ENCODE measurements at regions not wholly inside any gene's neighbourhood (a gene's known extent, or its start where the extent isn't known, plus 50 kb on each side); places are given as distances from the start of the nearest gene placed in this dataset.

GRCh38 chr12:115770643-115771042, 506.9 kb downstream of the MED13L start:
- Histone ChIP-seq H3K27me3 (no peaks in the 10 kb centered on the region), H3K4me1 (peaks cover 0 to 10% (median 2%) of the 10 kb centered on the region in 4 donors), H3K36me3 (no peaks in the 10 kb centered on the region), H3K4me3 (no peak overlapping the region), H3K9me3 (no peaks in the 10 kb centered on the region), H3K27ac (no peak overlapping the region)
- no peak for DNase-seq
- TF ChIP-seq, protein P1, sequence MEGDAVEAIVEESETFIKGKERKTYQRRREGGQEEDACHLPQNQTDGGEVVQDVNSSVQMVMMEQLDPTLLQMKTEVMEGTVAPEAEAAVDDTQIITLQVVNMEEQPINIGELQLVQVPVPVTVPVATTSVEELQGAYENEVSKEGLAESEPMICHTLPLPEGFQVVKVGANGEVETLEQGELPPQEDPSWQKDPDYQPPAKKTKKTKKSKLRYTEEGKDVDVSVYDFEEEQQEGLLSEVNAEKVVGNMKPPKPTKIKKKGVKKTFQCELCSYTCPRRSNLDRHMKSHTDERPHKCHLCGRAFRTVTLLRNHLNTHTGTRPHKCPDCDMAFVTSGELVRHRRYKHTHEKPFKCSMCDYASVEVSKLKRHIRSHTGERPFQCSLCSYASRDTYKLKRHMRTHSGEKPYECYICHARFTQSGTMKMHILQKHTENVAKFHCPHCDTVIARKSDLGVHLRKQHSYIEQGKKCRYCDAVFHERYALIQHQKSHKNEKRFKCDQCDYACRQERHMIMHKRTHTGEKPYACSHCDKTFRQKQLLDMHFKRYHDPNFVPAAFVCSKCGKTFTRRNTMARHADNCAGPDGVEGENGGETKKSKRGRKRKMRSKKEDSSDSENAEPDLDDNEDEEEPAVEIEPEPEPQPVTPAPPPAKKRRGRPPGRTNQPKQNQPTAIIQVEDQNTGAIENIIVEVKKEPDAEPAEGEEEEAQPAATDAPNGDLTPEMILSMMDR (IDR thresholded peaks at IDR 0.05) = no peak
- no peak for TF ChIP-seq POLR2A (IDR thresholded peaks at IDR 0.05)

GRCh38 chr12:115767916-115768315, 509.6 kb downstream of the MED13L start:
- Histone ChIP-seq H3K9me3 (no peaks in the 10 kb centered on the region), H3K4me1 (peaks cover 0 to under 1% (median 0%) of the 10 kb centered on the region in 4 donors), H3K27me3 (no peaks in the 10 kb centered on the region), H3K27ac (no peak overlapping the region), H3K36me3 (no peaks in the 10 kb centered on the region), H3K4me3 (no peak overlapping the region)
- no peak for DNase-seq
- TF ChIP-seq, protein P1 (IDR thresholded peaks at IDR 0.05) = no peak
- no peak for TF ChIP-seq POLR2A (IDR thresholded peaks at IDR 0.05)

DNA sequence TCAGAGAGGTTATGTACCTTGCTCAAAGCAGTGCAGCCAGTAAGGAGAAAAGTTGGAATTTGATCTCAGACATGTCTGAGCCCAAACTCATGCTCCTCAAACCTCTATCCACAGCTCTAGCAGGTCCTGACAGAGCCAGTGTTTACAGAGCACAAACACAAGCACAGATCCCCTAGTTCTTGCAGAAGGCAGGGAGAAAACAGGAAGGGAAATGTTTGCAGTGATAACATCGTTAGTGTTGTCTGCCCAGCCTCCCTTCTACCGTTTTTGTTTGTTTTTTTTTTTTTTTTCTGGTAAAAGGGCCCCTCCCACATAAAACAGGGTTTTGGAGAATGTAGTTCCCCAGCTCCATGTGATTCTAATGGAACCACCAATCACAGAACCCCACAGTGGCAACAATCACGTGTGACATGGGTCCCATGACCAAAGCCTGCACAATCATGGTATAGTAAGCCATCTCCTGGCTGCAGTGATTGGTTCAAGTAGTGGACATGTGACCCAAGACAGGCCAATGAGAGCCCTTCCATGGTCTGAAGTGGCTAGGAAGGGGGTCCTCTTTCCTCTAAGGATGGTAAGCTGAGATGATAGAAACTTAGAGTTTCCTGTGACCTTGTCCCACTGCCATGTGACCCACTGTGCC, 513.4 kb downstream of the MED13L start:
- Histone ChIP-seq H3K27me3 (no peaks in the 10 kb centered on the region), H3K9me3 (no peaks in the 10 kb centered on the region), H3K27ac (no peak overlapping the region), H3K4me3 (no peak overlapping the region), H3K36me3 (no peaks in the 10 kb centered on the region), H3K4me1 (no peaks in the 10 kb centered on the region)
- TF ChIP-seq POLR2A (IDR thresholded peaks at IDR 0.05) = no peak
- TF ChIP-seq, protein P1 (IDR thresholded peaks at IDR 0.05) = no peak
- no peak for DNase-seq

DNA sequence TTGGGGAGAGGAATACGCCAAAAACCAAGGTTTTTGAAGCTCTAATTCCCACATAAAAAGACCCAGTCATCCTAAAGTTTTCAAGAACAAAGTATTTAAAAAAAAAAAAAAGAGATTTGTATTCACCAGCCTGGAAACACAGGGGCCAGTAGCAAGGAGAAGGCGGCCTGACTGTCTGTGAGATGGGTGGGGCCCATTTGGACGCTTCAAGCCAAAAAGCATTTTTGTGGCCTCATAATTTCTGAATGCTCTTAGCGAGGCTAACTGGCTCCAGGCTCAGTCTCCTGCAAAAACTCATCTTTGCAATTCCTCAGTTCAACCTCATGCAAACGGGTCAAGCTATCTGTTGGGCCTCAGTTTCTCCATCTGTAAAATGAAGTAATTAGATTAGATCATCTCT, 514.1 kb downstream of the MED13L start:
- no peak for TF ChIP-seq POLR2A (IDR thresholded peaks at IDR 0.05)
- TF ChIP-seq, protein P1 (IDR thresholded peaks at IDR 0.05) = no peak
- Histone ChIP-seq H3K4me3 (no peak overlapping the region), H3K9me3 (no peaks in the 10 kb centered on the region), H3K4me1 (no peaks in the 10 kb centered on the region), H3K27me3 (no peaks in the 10 kb centered on the region), H3K27ac (no peak overlapping the region), H3K36me3 (no peaks in the 10 kb centered on the region)
- DNase-seq = no peak

GRCh38 chr12:115762936-115763335, 514.6 kb downstream of the MED13L start:
- Histone ChIP-seq H3K4me3 (no peak overlapping the region), H3K27me3 (no peaks in the 10 kb centered on the region), H3K36me3 (no peaks in the 10 kb centered on the region), H3K27ac (no peak overlapping the region), H3K9me3 (no peaks in the 10 kb centered on the region), H3K4me1 (no peaks in the 10 kb centered on the region)
- no peak for DNase-seq
- no peak for TF ChIP-seq POLR2A (IDR thresholded peaks at IDR 0.05)
- TF ChIP-seq, protein P1 (IDR thresholded peaks at IDR 0.05) = no peak

DNA sequence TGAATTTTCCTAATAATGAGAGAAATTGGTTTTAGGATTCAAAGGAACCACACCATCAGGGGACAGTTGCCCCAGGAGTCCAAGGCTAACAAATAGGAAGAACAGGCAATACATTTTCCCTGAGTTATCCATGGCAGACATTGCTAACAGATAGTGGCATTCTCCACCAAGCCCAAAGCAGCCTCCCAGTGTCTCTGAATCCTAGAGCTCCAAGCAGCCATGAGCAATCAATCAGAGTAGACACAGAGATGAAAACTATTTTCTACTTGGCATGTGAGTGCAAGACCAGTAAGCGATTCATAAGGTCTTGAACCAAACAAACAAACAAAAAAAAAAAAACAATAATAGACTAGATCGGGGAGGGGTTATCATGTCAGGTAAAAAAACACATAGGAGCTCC, 515.7 kb downstream of the MED13L start:
- Histone ChIP-seq H3K9me3 (no peaks in the 10 kb centered on the region), H3K27ac (no peak overlapping the region), H3K4me3 (no peak overlapping the region), H3K27me3 (no peaks in the 10 kb centered on the region), H3K36me3 (no peaks in the 10 kb centered on the region), H3K4me1 (no peaks in the 10 kb centered on the region)
- no peak for DNase-seq
- no peak for TF ChIP-seq POLR2A (IDR thresholded peaks at IDR 0.05)
- TF ChIP-seq, protein P1 (IDR thresholded peaks at IDR 0.05) = no peak

All from Peyer's patch (tissue), 4 donors.